HG03097 (cell line): ENCODE measurements at regions not wholly inside any gene's neighbourhood (a gene's known extent, or its start where the extent isn't known, plus 50 kb on each side); places are given as distances from the start of the nearest gene placed in this dataset.
"Not testable (repeated sequence)": the region's sequence is repeated elsewhere in the genome, so short reads cannot be mapped to it uniquely, and the experiment has no call there.

Source experiments
- ATAC-seq: cut with Tn5 transposase; IDR thresholded peaks from one replicate; pipeline ENCODE4 v1.9.1; 2021; ENCODE audit not compliant: unreplicated experiment, low FRiP score

- ATAC-seq, result not testable (repeated sequence)
Observed at GRCh38 chr21:6428498-6429092, 4092.8 kb upstream of the TPTE start.

DNA sequence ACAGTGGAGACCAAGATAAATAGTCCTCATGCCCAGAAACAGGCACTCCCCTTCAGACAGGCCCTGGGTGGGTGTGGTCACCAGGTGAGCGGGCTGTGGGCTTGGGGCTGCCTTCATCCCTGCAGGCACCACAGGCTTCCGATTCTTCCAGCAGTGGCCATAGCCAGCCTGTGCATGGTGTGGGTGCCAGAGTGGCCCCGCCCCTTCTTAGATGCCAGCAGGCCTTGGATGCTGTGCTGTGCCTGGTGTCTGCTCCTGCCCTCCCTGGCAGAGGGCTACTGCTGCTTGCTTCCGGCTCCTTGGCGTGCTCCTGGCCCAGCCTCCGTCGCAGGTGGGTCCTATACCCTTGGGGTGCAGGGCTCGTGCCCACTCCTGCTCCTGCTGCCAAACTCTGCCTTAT, 4091.5 kb upstream of the TPTE start:
- ATAC-seq, result not testable (repeated sequence)

GRCh38 chr21:6433149-6433548, 4088.2 kb upstream of the TPTE start:
- ATAC-seq, result not testable (repeated sequence)

DNA sequence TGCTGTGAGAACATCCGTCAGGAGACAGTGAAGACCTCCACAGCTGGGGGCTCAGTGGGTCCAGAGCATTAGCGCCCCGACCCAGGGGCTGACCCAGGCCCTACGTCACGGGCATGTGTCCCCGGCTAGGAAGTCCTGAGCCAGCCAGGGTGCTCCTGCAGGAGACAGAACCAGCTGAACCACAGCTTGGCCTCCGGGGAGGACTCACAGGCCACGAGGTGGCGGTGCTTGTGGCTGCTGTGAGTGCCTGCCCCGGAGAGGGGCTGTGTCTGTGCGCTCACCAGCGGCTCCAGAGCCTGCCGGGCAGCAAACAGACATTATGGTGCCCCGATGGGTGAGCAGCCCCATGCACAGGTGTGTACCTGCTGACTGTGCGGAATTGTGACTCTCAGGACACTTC, 4085.2 kb upstream of the TPTE start:
- not testable (repeated sequence) for ATAC-seq

DNA sequence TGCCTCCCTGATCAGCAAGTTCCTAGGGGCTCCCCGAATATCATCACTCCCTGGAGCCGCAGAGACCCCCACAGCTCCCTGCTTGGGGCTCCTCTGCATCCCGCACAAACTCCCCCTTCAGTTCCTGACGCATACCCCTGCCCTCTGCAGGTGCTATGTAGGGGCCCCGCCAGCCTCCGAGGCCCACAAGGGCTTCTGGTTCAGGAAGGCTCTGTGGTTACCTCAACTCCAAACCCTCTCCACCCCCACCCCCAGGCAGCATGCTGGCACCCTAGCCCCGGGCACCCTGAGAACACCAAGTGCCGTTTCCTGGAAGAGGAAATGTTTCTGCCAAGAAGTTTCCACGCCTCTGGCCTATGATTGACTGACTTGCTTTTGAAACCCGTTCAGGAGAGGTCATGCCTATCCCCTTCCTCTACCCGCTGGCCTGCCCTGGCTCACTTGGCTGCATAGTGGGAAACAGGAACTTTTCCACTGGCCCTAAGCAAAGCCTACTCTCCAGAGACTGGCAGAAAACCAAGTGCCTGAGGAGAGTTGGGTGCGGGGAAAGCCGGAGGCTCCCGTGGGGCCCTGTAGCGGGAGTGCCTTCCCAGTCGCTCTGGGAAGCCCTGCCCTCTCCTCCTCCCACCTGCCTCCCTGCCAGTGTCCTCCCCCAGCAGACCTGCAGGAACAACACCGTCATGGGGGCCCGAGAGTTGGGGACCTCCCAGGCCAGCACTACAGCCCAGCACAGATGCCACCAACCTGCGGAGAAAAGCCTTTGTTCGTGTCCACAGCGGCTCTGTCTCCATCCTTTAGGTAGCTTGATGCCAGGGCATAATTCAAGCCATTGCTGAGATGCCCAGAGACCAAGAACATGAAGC, 4084.2 kb upstream of the TPTE start:
- not testable (repeated sequence) for ATAC-seq

DNA sequence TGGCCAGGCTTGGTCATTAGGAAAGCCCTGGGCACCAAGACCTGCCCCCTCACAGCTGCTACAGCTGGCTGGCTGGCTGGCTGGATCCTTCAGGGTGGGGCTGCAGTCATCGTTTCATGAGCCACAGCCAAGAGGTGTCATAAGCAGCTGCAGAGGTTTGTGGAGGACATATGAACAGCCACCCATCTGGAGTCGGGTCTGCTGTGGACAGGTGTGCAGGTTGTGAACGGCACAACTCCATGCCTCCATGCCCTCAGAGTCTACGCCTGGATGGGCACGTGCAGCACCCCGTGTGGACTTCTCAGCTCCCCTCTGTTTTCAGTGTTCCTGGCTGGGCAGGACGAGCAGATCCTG, 4083.6 kb upstream of the TPTE start:
- ATAC-seq, result not testable (repeated sequence)

GRCh38 chr21:6439058-6439457, 4082.3 kb upstream of the TPTE start:
- ATAC-seq, result not testable (repeated sequence)

DNA sequence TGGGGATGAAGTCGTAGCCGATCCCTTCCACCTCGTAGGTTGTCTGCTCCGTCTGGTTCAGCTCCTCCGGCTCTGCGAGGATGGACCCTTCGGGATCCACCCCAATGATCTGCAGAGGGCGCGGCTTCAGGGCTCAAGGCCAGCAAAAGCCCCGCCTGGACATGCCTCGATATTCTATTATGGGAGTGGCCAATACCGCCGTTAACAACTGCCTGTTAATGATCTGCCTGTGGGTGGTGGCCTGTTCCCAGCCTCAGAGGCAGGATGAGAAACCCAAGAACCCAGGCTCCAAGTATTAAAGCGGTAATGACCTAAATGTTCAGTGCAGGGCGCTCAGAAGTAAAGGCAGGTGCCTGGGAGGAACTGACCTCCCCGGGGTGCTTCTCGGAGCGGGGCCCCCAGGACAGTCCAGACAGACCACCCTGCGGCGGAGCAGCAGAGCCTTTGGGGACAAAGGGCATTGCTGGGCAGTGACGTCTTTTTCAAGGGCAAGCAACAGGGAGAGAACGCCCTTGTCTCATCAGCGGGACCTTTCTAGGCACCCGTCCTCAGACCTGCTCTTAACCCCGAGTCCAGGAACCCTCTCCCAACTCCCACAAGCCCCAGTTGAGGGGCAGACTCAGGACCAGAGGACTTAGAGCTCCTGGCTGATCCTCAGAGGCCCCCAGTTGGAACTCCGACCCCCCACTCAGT, 4066.6 kb upstream of the TPTE start:
- not testable (repeated sequence) for ATAC-seq

- not testable (repeated sequence) for ATAC-seq
Observed at GRCh38 chr21:6456011-6456661, 4065.2 kb upstream of the TPTE start.

- not testable (repeated sequence) for ATAC-seq
Observed at GRCh38 chr21:6459761-6460160, 4061.6 kb upstream of the TPTE start.

DNA sequence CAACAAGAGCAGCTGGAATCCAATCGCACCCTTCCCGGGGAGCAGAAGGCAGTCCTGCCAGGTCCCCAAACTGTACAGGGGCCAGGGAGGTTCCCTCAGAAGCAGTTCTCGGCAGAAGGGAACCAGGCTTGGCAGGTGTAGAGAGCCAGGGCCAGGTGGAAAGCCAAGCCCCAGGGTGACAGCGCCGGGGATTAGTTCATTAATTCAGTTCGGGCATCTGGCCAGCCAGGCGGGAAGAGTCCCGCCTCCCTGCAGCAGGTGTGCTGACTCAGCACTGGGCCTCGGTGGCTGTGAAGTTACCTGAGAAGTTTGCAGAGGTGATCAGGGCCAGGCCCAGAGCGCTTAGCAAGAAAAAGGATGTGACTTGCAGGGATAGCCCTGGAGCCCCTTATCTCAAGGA, 4060.0 kb upstream of the TPTE start:
- not testable (repeated sequence) for ATAC-seq

- ATAC-seq, result not testable (repeated sequence)
Observed at GRCh38 chr21:6464419-6464818, 4057.0 kb upstream of the TPTE start.

DNA sequence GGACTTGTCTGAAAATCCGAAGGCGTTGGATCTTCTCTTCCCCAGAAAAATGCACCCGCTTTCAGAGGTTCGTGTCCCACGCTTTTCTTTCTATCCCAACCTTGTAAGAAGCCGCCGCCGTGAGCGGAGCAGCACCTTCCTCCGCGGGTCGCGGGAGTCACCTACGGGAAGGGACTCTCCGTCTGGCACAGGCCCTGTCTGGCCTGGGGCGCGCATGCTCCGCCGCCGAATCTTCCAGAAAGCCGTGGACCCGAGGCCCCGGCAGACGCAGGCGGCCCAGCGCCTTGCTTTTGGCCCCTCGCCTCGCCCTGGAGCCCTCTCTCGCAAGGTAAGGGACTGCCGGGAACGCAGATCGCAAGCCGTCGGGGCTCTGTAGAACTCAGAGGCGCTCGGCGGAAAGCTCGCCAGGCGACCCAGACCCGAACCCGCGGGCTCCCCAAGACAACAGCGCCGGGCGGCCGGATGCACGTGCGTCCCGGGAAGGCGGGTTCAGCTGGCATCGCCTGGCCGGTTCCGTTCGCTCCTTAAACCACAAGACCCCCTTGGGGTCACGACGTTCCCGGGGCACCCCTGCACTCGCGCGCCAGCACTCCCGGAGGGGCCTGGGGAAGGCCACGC, 4055.2 kb upstream of the TPTE start:
- ATAC-seq, result not testable (repeated sequence)

DNA sequence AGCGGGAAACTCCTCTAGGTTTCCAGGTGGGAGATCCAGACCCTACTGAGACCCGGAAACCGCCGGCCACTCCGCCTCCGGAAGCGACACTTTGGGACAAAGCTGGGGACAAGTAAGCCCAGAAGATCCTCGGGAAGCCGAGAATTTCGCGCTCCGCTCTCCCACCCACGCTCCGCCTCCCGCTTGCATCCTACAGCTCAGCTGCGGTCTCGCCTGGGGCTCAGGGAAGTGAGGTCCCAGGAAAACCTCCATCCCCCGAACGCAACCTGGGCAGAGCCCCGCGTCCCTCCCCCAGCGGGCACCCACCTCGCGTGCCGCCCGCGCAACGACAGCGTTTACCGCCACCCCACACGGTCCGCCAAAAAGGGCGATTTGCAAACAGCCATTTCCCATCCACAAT, 4054.7 kb upstream of the TPTE start:
- ATAC-seq, result not testable (repeated sequence)

- ATAC-seq, result not testable (repeated sequence)
Observed at GRCh38 chr21:6467189-6467774, 4054.1 kb upstream of the TPTE start.

- ATAC-seq, result not testable (repeated sequence)
Observed at GRCh38 chr21:6467907-6468306, 4053.5 kb upstream of the TPTE start.

- not testable (repeated sequence) for ATAC-seq
Observed at GRCh38 chr21:6468331-6468860, 4053.0 kb upstream of the TPTE start.

DNA sequence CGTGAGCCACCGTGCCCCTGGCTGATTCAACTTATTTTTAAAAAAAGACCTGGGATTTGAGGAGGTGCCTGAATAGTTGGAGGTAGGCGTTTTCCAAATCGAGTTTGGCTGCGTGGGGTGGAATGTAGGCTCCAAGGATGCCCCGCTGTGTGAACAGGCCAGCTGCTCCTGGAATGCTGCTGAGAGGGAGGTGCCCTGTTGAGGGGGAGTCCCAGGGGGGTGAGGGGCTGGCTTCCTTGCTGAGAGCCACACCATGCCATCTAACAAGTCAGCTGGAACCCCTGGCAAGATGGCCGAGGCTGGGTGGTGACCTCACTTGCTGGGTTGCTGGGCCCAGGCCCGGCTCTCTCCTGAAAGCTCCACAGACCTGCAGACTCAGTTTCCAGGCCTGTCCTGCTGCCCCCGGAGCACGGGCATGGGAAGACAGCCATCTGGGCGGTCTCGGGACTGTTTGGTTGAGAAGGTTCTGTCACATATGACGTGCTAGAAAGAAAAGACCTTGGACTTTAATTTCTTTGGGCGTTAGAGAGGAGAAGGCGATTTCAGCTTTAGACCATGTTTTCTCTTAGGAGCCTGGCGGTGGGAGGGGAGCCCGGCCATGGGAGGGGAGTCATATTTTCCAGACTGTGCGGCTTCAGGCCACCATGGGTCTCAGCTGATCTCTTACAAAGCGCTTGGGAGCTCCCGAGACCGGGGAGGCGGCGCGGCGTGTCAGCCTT, 4047.0 kb upstream of the TPTE start:
- ATAC-seq, result not testable (repeated sequence)

GRCh38 chr21:6481116-6481515, 4040.3 kb upstream of the TPTE start:
- ATAC-seq, result not testable (repeated sequence)
